HG03159 (cell line): ENCODE measurements at regions not wholly inside any gene's neighbourhood (a gene's known extent, or its start where the extent isn't known, plus 50 kb on each side); places are given as distances from the start of the nearest gene placed in this dataset.
"Not testable (repeated sequence)": the region's sequence is repeated elsewhere in the genome, so short reads cannot be mapped to it uniquely, and the experiment has no call there.

ENCODE experiments used
- ATAC-seq: cut with Tn5 transposase; IDR thresholded peaks from one replicate; pipeline ENCODE4 v1.9.1; 2021; ENCODE audit warnings: mild to moderate bottlenecking, moderate library complexity; ENCODE audit not compliant: unreplicated experiment

GRCh38 chr1:166601650-166602278 lies 237.5 kb upstream of the POGK start:
- no peak for ATAC-seq

GRCh38 chr1:166602801-166603200 lies 236.5 kb upstream of the POGK start:
- ATAC-seq: not testable (repeated sequence)

DNA sequence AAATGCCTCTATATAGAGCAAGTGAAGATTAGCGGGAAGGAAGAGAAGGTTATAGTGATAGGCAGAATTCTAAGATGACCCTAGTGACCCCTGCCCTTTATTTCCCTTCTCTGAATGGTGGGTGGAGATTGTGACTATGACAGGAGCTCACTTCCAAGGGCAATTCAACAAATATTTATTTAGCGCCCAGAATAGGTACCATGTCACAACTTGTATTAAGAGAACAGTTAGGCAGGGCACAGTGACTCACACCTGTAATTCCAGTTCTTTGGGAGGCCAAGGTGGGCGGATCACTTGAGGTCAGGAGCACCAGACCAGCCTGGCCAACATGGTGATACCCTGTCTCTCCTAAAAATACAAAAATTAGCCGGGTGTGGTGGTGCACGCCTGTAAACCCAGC lies 236.0 kb upstream of the POGK start:
- ATAC-seq: no peak

DNA sequence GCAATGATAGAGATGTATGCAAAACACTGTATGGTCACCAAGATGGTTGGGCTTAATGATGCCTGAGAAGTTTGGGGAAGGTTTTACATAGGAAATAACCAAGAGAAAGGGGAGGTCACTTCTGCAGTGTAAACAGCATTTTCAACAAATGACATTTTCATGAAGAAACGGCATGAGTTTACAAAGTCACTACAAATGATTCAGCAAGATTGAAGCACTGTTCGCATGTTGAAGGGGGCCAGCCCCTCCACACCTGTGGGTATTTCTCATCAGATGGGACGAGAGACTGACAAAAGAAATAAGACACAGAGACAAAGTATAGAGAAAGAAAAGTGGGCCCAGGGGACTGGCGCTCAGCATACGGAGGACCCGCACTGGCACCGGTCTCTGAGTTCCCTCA lies 234.1 kb upstream of the POGK start:
- no peak for ATAC-seq

DNA sequence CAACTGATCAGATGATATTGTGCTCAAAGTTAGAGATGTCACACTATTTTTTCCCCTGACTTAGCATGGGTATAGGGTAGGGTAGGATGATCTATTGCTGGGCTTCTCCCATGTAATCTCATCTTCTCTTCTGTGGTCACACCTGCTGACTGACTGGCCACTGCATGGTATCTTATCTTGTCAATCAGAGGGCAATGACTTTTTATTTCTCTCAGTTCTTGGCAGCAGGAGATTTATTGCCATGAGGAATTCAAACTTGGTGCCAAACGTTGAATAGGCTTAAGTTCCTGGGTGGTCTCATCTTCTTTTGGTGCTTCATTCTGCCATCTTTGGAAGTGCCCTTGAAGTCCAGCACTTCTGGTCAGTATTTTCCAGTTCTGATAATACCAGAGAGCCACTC lies 226.4 kb upstream of the POGK start:
- no peak for ATAC-seq

GRCh38 chr1:166616206-166616605 lies 223.1 kb upstream of the POGK start:
- ATAC-seq: no peak

GRCh38 chr1:166626711-166627110 lies 212.6 kb upstream of the POGK start:
- no peak for ATAC-seq

DNA sequence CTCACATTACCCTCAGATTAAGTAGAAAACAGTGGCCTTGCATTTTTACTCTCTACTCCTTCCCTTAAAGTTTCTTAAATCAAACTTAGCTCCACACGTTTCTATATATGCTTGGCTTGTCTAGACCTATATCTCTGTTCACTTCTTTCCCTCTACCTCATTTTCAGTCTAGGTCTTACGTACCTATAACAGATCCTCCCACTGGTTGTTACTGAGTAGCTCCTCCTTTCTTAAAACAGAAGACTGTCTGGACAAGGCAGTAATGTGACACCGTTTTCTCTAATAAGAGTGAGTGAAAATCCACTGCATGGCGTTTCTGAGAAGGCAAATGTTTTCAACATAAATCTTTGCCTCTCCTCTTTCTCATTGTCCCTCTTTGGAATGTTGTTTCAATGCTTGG lies 211.7 kb upstream of the POGK start:
- no peak for ATAC-seq

DNA sequence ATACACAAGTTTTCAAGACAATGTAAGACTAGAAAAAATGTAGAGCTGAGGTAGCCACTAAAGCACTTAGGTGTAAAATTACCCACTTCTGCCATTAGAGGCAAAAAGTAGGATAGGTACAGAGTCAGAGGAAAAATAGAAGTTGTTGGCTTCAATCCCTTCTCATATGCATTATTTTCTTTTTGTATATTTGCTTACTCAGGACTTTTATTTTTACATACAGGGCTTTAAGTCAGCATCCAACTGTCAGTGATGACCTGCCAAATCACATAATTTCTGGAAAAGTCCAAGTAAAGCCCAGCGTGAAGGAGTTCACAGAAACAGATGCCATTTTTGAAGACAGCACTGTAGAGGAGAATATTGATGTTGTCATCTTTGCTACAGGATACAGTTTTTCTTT lies 211.0 kb upstream of the POGK start:
- ATAC-seq: no peak

DNA sequence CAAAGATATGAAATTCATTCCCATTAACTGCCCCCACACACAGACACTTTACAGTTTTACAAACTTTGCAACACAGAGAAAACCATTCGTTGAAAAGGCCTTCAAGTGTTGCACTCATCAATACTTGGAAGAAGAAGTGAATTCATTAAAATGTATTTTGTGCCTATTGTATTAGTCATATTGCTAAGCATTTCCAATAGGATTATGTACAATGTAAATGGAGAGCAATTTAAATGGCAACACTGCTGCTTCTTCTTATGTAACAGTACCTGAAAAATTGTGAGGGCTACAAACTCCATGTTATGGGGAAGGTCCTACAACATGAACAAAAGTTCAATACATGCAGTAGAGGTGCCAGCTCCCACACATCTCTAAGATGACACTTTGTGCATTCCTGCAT lies 209.3 kb upstream of the POGK start:
- ATAC-seq: no peak

DNA sequence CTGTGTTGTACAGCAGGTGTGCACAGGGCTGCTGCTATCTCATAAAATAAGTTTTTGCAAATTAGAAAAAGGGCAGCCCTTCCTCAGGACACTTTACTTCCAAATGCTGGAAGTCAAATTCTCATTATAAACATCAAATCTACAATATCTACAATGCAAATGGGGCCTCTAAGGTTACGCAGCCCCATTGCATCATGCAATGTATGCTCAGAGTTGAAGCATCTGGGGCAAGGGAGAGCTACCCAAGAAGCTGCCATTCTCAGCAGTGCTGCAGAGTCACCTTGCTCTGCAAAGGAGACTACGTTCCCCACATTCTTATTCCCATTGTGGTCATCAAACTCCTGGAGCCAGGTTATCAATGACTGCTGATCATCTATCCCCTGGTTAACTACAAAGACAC lies 208.9 kb upstream of the POGK start:
- no peak for ATAC-seq

- no peak for ATAC-seq
Observed at GRCh38 chr1:166638137-166638536, 201.1 kb upstream of the POGK start.

DNA sequence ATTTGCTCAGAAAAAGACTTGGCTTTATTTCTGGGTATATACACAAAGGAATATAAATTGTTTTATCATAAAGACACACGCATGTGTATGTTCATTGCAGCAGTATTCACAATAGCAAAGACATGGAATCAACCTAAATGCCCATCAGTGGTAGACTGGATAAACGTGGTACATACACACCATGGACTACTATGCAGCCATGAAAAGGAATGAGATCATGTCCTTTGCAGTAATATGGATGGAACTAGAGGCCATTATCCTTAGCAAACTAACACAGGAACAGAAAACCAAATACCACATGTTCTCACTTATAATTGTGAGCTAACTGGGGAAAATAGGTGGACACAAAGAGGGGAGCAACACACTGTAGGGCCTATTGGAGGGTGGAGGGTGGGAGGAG lies 182.0 kb upstream of the POGK start:
- ATAC-seq: not testable (repeated sequence)

GRCh38 chr1:166666790-166667189 lies 172.5 kb upstream of the POGK start:
- not testable (repeated sequence) for ATAC-seq

DNA sequence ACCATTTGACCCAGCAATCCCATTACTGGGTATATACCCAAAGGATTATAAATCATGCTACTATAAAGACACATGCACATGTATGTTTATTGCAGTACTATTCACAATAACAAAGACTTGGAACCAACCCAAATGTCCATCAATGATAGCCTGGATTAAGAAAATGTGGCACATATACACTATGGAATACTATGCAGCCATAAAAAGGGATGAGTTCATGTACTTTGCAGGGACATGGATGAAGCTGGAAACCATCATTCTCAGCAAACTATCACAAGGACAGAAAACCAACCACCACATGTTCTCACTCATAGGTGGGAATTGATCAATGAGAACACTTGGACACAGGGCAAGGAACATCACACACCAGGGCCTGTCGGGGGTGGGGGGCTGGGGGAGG lies 171.7 kb upstream of the POGK start:
- ATAC-seq: not testable (repeated sequence)

- ATAC-seq: no peak
Observed at GRCh38 chr1:166671627-166672026, 167.6 kb upstream of the POGK start.

DNA sequence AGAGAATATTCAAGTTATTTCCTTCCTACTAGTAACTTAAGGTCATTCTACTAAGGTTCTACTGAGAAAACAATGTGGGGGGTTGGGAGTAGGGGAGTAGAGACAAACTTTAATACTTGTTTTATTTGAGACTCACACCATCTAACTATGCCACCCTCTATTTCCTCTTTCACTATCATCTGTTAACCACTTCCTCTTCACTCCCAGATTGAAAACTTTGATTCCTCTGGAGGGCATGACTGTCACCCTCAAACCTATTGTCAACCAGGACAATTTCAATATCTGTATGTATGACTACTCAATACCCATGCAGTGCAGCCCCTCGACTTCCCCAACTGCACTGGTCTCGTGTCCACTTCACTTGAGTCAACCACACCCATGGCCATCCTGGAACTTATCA lies 165.6 kb upstream of the POGK start:
- ATAC-seq: no peak

DNA sequence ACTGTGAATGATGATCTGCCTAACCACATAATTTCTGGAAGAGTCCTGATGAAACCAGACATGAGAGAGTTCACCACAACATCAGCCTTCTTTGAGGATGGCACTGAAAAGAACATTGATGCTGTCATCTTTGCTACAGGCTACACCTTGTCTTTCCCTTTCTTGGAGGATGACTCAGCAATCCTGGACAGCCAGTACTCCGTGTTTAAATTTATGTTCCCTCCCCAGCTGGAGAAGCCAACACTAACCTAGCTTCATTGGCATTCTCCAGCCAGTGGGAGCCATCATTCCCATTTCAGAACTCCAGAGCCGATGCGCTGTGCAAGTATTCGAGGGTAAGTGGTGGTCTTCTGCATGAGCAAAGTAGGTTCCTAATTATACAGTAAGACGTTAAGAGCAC lies 164.1 kb upstream of the POGK start:
- no peak for ATAC-seq

GRCh38 chr1:166676981-166677380 lies 162.3 kb upstream of the POGK start:
- ATAC-seq: no peak

- no peak for ATAC-seq
Observed at GRCh38 chr1:166679369-166679768, 159.9 kb upstream of the POGK start.

GRCh38 chr1:166682588-166682987 lies 156.7 kb upstream of the POGK start:
- ATAC-seq: no peak

GRCh38 chr1:166684669-166685068 lies 154.6 kb upstream of the POGK start:
- not testable (repeated sequence) for ATAC-seq

- no peak for ATAC-seq
Observed at GRCh38 chr1:166685200-166685599, 154.1 kb upstream of the POGK start.
